MM.1S (cell line): ENCODE measurements at regions not wholly inside any gene's neighbourhood (a gene's known extent, or its start where the extent isn't known, plus 50 kb on each side); places are given as distances from the start of the nearest gene placed in this dataset.

Source experiments
- DNase-seq: peaks from one replicate; pipeline ENCODE4 v3.0.0-alpha.2; 2015
- H2AFZ ChIP-seq: fragments of 300-600 bp; sonication (generic); 2 replicates; pipeline ENCODE4 v1.6.0; 2016; ENCODE audit warnings: antibody characterized with exemption, low read length
- H3F3A ChIP-seq: fragments of 300-600 bp; sonication (generic); 2 replicates; pipeline ENCODE4 v1.6.1; 2016; ENCODE audit warnings: mild to moderate bottlenecking, antibody characterized with exemption, low read length, moderate library complexity, mixed read lengths; ENCODE audit not compliant: insufficient read depth
- H3K27ac ChIP-seq: fragments of 300-600 bp; sonication (generic); 2 replicates; pipeline ENCODE4 v1.5.1; 2016; ENCODE audit warnings: mild to moderate bottlenecking, low read length
- H3K27me3 ChIP-seq: fragments of 300-600 bp; sonication (generic); replicated peaks from 2 replicates; pipeline ENCODE4 v1.6.0; 2016; ENCODE audit warnings: low read length; ENCODE audit not compliant: insufficient read depth
- H3K36me3 ChIP-seq: fragments of 300-600 bp; sonication (generic); replicated peaks from 2 replicates; pipeline ENCODE4 v1.6.1; 2016; ENCODE audit warnings: mild to moderate bottlenecking, low read length, mixed read lengths; ENCODE audit not compliant: insufficient read depth
- H3K4me1 ChIP-seq: fragments of 300-600 bp; sonication (generic); 2 replicates; pipeline ENCODE4 v1.6.1; 2016; ENCODE audit warnings: low read length, mixed read lengths
- H3K4me2 ChIP-seq: fragments of 300-600 bp; sonication (generic); 2 replicates; pipeline ENCODE4 v1.6.0; 2016; ENCODE audit warnings: low read depth, low read length
- H3K4me3 ChIP-seq: fragments of 300-600 bp; sonication (generic); 2 replicates; pipeline ENCODE4 v1.5.1; 2016; ENCODE audit warnings: low read length, mixed read lengths
- H3K79me2 ChIP-seq: fragments of 300-600 bp; sonication (generic); 2 replicates; pipeline ENCODE4 v1.6.1; 2016; ENCODE audit warnings: mixed run types, low read length, mixed read lengths
- H3K9ac ChIP-seq: fragments of 300-600 bp; sonication (generic); 2 replicates; pipeline ENCODE4 v1.6.1; 2016; ENCODE audit warnings: low read length, mixed read lengths
- H3K9me2 ChIP-seq: fragments of 300-600 bp; sonication (generic); replicated peaks from 2 replicates; pipeline ENCODE4 v1.6.1; 2016; ENCODE audit warnings: mild to moderate bottlenecking, low read length, mixed read lengths; ENCODE audit not compliant: insufficient read depth
- H3K9me3 ChIP-seq: fragments of 300-600 bp; sonication (generic); replicated peaks from 2 replicates; pipeline ENCODE4 v1.6.1; 2016; ENCODE audit warnings: mild to moderate bottlenecking, low read length, mixed read lengths; ENCODE audit not compliant: insufficient read depth
- H4K20me1 ChIP-seq: fragments of 300-600 bp; sonication (generic); 2 replicates; pipeline ENCODE4 v1.6.1; 2016; ENCODE audit warnings: mild to moderate bottlenecking, low read length, moderate library complexity, mixed read lengths; ENCODE audit not compliant: insufficient read depth
- CTCF ChIP-seq: fragments of 300-600 bp; sonication (generic); IDR thresholded peaks from 2 replicates; pipeline ENCODE4 v1.5.1; 2016; ENCODE audit warnings: antibody characterized with exemption, low read length, mixed read lengths
- EZH2 ChIP-seq: fragments of 300-600 bp; sonication (generic); optimal IDR thresholded peaks from 2 replicates; pipeline ENCODE3; 2017; ENCODE audit warnings: low read depth, mild to moderate bottlenecking, antibody characterized with exemption, low read length, mixed read lengths
- EZH2phosphoT487 ChIP-seq: fragments of 300-600 bp; sonication (generic); IDR thresholded peaks from 2 replicates; pipeline ENCODE4 v1.6.1; 2018; ENCODE audit warnings: antibody characterized with exemption, low read length

- Histone ChIP-seq H3F3A (no peaks in the 10 kb centered on the region), H3K27ac (no peak overlapping the region), H4K20me1 (no peaks in the 10 kb centered on the region), H3K4me2 (no peak overlapping the region), H2AFZ (no peak overlapping the region), H3K9me3 (no peaks in the 10 kb centered on the region), H3K4me3 (no peak overlapping the region), H3K27me3 (no peaks in the 10 kb centered on the region), H3K36me3 (no peaks in the 10 kb centered on the region), H3K9me2 (no peaks in the 10 kb centered on the region), H3K79me2 (no peaks in the 10 kb centered on the region), H3K4me1 (no peaks in the 10 kb centered on the region), H3K9ac (no peak overlapping the region)
- TF ChIP-seq EZH2 (no peak), CTCF (no peak), EZH2phosphoT487 (no peak)
- no peak for DNase-seq
These were observed 369.8 kb upstream of the ST6GAL2 start for GRCh38 chr2:107255744-107256143.

- no peaks in the 10 kb centered on the region for H3K27me3 ChIP-seq
- TF ChIP-seq EZH2 (no peak), CTCF (no peak), EZH2phosphoT487 (no peak)
- H2AFZ ChIP-seq, result no peak overlapping the region
- H3K9me2 ChIP-seq, result no peaks in the 10 kb centered on the region
- no peak overlapping the region for H3K4me2 ChIP-seq
- no peak overlapping the region for H3K27ac ChIP-seq
- DNase-seq, result no peak
- no peaks in the 10 kb centered on the region for H3K9me3 ChIP-seq
- H3K79me2 ChIP-seq, result no peaks in the 10 kb centered on the region
- H3K36me3 ChIP-seq, result no peaks in the 10 kb centered on the region
- H4K20me1 ChIP-seq, result no peaks in the 10 kb centered on the region
- H3K4me3 ChIP-seq, result no peak overlapping the region
- no peak overlapping the region for H3K9ac ChIP-seq
- H3F3A ChIP-seq, result no peaks in the 10 kb centered on the region
- H3K4me1 ChIP-seq, result no peaks in the 10 kb centered on the region
These were observed 372.8 kb upstream of the ST6GAL2 start for GRCh38 chr2:107258531-107259407.

GRCh38 chr2:107259408-107260195, 373.6 kb upstream of the ST6GAL2 start:
- H3K4me3 ChIP-seq, result no peak overlapping the region
- no peaks in the 10 kb centered on the region for H3K4me1 ChIP-seq
- H3K9me3 ChIP-seq, result no peaks in the 10 kb centered on the region
- H3K4me2 ChIP-seq, result no peak overlapping the region
- no peaks in the 10 kb centered on the region for H3K9me2 ChIP-seq
- H4K20me1 ChIP-seq, result no peaks in the 10 kb centered on the region
- no peaks in the 10 kb centered on the region for H3K36me3 ChIP-seq
- H3K9ac ChIP-seq, result no peak overlapping the region
- H3K27ac ChIP-seq, result no peak overlapping the region
- no peaks in the 10 kb centered on the region for H3K79me2 ChIP-seq
- TF ChIP-seq EZH2, result no peak
- H3K27me3 ChIP-seq, result no peaks in the 10 kb centered on the region
- no peak for DNase-seq
- H3F3A ChIP-seq, result no peaks in the 10 kb centered on the region
- no peak overlapping the region for H2AFZ ChIP-seq
